ENCODE measurements at regions not wholly inside any gene's neighbourhood (a gene's known extent, or its start where the extent isn't known, plus 50 kb on each side); places are given as distances from the start of the nearest gene placed in this dataset.

GRCh38 chr13:61575973-61576372 is 160.3 kb upstream of the PCDH20 start:
- no peak for TF ChIP-seq CTCF (IDR thresholded peaks at IDR 0.05)
- no peak for TF ChIP-seq ZFX (IDR thresholded peaks at IDR 0.05; ENCODE audit: borderline replicate concordance)

All from 22Rv1 (cell line).